HG03045 (cell line): ENCODE measurements at regions not wholly inside any gene's neighbourhood (a gene's known extent, or its start where the extent isn't known, plus 50 kb on each side); places are given as distances from the start of the nearest gene placed in this dataset.

Experiments
- ATAC-seq: cut with Tn5 transposase; IDR thresholded peaks from one replicate; pipeline ENCODE4 v1.9.1; 2021; ENCODE audit warnings: mild to moderate bottlenecking, moderate library complexity; ENCODE audit not compliant: unreplicated experiment

- no peak for ATAC-seq
These were observed 113.1 kb downstream of the C9orf50 start for GRCh38 chr9:129507805-129508204.

- ATAC-seq = no peak
These were observed 114.0 kb downstream of the C9orf50 start for GRCh38 chr9:129506892-129507291.

- ATAC-seq = no peak
These were observed 114.9 kb downstream of the C9orf50 start for GRCh38 chr9:129506041-129506440.

- ATAC-seq = no peak
These were observed 115.5 kb downstream of the C9orf50 start for GRCh38 chr9:129505270-129505902.

GRCh38 chr9:129504404-129504803 lies 116.5 kb downstream of the C9orf50 start:
- no peak for ATAC-seq

GRCh38 chr9:129501771-129502319 lies 119.1 kb downstream of the C9orf50 start:
- ATAC-seq = no peak

GRCh38 chr9:129500863-129501770 lies 119.8 kb downstream of the C9orf50 start:
- no peak for ATAC-seq

GRCh38 chr9:129500161-129500862 lies 120.6 kb downstream of the C9orf50 start:
- ATAC-seq = no peak

- ATAC-seq = no peak
These were observed 122.2 kb downstream of the C9orf50 start for GRCh38 chr9:129498451-129499384.

- ATAC-seq = no peak
These were observed 123.0 kb downstream of the C9orf50 start for GRCh38 chr9:129497813-129498450.

GRCh38 chr9:129497005-129497812 lies 123.7 kb downstream of the C9orf50 start:
- no peak for ATAC-seq

- no peak for ATAC-seq
These were observed 124.4 kb downstream of the C9orf50 start for GRCh38 chr9:129496473-129497004.

GRCh38 chr9:129495620-129496472 lies 125.1 kb downstream of the C9orf50 start:
- ATAC-seq = no peak

GRCh38 chr9:129494113-129494789 lies 126.7 kb downstream of the C9orf50 start:
- no peak for ATAC-seq

GRCh38 chr9:129493706-129494047 lies 127.2 kb downstream of the C9orf50 start:
- ATAC-seq = no peak

GRCh38 chr9:129493002-129493705 lies 127.7 kb downstream of the C9orf50 start:
- ATAC-seq = no peak

- ATAC-seq = no peak
These were observed 129.4 kb downstream of the C9orf50 start for GRCh38 chr9:129491487-129491855.
